Ishikawa (cell line): ENCODE measurements at regions not wholly inside any gene's neighbourhood (a gene's known extent, or its start where the extent isn't known, plus 50 kb on each side); places are given as distances from the start of the nearest gene placed in this dataset.

ENCODE experiments used
- CREB1 ChIP-seq: IDR thresholded peaks from 2 replicates; pipeline ENCODE4 v1.6.1; 2012; ENCODE audit warnings: low read depth
- EGR1 ChIP-seq: IDR thresholded peaks from 2 replicates; pipeline ENCODE4 v1.6.1; 2012
- RAD21 ChIP-seq: IDR thresholded peaks from 2 replicates; pipeline ENCODE4 v1.6.1; 2012; ENCODE audit warnings: low read depth
- YY1 ChIP-seq: IDR thresholded peaks from 2 replicates; pipeline ENCODE4 v1.6.1; 2012; ENCODE audit warnings: low read depth
- TF ChIP-seq, protein P1 (sequence below): IDR thresholded peaks from 2 replicates; pipeline ENCODE4 v1.6.1; 2012; ENCODE audit warnings: low read depth, mild to moderate bottlenecking
- TF ChIP-seq, protein P2 (sequence below): IDR thresholded peaks from 2 replicates; pipeline ENCODE4 v1.6.1; 2012

DNA sequence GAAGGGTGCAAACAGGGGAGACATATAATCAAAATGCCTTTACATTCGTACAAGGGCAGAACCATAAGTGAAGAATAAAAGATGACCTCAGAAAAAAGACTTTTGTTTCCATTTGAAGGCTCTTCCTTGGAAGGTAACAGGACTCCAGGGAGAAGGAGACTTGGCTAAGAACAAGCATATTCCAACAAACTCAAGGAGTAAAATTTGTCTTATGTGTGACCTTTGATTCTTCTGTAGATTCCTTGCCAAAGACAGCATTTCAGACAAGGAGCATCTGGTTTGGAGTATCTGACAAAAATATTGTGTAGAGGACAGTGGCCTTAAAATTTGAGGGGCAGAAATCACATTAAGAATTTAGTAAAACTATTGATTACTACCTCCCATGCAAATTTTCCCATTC is 991.9 kb downstream of the FLRT2 start:
- TF ChIP-seq, protein P1, sequence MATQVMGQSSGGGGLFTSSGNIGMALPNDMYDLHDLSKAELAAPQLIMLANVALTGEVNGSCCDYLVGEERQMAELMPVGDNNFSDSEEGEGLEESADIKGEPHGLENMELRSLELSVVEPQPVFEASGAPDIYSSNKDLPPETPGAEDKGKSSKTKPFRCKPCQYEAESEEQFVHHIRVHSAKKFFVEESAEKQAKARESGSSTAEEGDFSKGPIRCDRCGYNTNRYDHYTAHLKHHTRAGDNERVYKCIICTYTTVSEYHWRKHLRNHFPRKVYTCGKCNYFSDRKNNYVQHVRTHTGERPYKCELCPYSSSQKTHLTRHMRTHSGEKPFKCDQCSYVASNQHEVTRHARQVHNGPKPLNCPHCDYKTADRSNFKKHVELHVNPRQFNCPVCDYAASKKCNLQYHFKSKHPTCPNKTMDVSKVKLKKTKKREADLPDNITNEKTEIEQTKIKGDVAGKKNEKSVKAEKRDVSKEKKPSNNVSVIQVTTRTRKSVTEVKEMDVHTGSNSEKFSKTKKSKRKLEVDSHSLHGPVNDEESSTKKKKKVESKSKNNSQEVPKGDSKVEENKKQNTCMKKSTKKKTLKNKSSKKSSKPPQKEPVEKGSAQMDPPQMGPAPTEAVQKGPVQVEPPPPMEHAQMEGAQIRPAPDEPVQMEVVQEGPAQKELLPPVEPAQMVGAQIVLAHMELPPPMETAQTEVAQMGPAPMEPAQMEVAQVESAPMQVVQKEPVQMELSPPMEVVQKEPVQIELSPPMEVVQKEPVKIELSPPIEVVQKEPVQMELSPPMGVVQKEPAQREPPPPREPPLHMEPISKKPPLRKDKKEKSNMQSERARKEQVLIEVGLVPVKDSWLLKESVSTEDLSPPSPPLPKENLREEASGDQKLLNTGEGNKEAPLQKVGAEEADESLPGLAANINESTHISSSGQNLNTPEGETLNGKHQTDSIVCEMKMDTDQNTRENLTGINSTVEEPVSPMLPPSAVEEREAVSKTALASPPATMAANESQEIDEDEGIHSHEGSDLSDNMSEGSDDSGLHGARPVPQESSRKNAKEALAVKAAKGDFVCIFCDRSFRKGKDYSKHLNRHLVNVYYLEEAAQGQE = no peak
- no peak for TF ChIP-seq CREB1
- no peak for TF ChIP-seq RAD21
- no peak for TF ChIP-seq EGR1
- TF ChIP-seq, protein P2, sequence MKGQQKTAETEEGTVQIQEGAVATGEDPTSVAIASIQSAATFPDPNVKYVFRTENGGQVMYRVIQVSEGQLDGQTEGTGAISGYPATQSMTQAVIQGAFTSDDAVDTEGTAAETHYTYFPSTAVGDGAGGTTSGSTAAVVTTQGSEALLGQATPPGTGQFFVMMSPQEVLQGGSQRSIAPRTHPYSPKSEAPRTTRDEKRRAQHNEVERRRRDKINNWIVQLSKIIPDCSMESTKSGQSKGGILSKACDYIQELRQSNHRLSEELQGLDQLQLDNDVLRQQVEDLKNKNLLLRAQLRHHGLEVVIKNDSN = no peak
- no peak for TF ChIP-seq YY1
